ENCODE measurements at regions not wholly inside any gene's neighbourhood (a gene's known extent, or its start where the extent isn't known, plus 50 kb on each side); places are given as distances from the start of the nearest gene placed in this dataset.

- TF ChIP-seq CTCF (IDR thresholded peaks at IDR 0.05; ENCODE audit: low read depth, low read length) (no peak), POLR2A (IDR thresholded peaks at IDR 0.05; ENCODE audit: extremely low read depth, insufficient read length) (no peak)
Measured at GRCh38 chr15:81529481-81529880, 155.5 kb upstream of the TMC3 start.

Data from NB4 (cell line).